ENCODE measurements at regions not wholly inside any gene's neighbourhood (a gene's known extent, or its start where the extent isn't known, plus 50 kb on each side); places are given as distances from the start of the nearest gene placed in this dataset.

DNA sequence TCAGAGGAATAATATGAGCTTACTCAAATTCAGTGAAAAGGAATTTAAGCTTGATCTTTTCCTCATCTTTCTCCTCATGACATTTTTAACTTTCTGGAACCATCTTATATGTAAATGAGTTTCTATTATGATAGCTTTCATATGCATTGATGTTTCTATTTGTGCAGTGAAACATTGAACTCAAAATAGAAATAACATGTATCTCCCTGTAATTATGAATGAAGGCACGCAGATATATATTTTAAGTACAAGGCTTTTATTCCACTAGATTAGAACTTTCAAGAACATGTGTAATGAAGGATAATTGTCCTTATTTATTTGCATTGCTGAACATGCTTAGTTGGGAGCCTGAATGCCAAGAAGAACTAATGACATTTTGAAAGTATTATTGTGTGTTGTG, 1391.7 kb upstream of the MIR17HG start:
- Histone ChIP-seq H3K4me1 (ENCODE audit: insufficient read depth, low read length, poor library complexity, severe bottlenecking) (no peaks in the 10 kb centered on the region), H3K27me3 (replicated peaks; ENCODE audit: insufficient read depth, low read depth, low read length, poor library complexity) (no peaks in the 10 kb centered on the region), H3K9me3 (ENCODE audit: low read depth, low read length, poor library complexity, severe bottlenecking) (no peaks in the 10 kb centered on the region), H3K4me3 (ENCODE audit: low read depth, low read length, poor library complexity, severe bottlenecking) (no peak overlapping the region), H3K27ac (ENCODE audit: low read depth, low read length, poor library complexity, severe bottlenecking) (no peak overlapping the region), H3K36me3 (ENCODE audit: insufficient read depth, low read length, poor library complexity, severe bottlenecking) (no peaks in the 10 kb centered on the region)
- POLR2A ChIA-PET (ENCODE audit: low non-redundant PET) = no interaction called here
- TF ChIP-seq EZH2 (IDR thresholded peaks at IDR 0.05; ENCODE audit: borderline replicate concordance, low read depth, low read length, poor library complexity, severe bottlenecking) = no peak
- TF ChIP-seq, protein P1, sequence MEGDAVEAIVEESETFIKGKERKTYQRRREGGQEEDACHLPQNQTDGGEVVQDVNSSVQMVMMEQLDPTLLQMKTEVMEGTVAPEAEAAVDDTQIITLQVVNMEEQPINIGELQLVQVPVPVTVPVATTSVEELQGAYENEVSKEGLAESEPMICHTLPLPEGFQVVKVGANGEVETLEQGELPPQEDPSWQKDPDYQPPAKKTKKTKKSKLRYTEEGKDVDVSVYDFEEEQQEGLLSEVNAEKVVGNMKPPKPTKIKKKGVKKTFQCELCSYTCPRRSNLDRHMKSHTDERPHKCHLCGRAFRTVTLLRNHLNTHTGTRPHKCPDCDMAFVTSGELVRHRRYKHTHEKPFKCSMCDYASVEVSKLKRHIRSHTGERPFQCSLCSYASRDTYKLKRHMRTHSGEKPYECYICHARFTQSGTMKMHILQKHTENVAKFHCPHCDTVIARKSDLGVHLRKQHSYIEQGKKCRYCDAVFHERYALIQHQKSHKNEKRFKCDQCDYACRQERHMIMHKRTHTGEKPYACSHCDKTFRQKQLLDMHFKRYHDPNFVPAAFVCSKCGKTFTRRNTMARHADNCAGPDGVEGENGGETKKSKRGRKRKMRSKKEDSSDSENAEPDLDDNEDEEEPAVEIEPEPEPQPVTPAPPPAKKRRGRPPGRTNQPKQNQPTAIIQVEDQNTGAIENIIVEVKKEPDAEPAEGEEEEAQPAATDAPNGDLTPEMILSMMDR (conservative IDR thresholded peaks at IDR 0.05; ENCODE audit: low read depth, low read length) = no peak
- CTCF ChIA-PET = no interaction called here
- intact Hi-C loops (cut with micrococcal nuclease; ENCODE audit: unreplicated experiment) = no loop called here
- no TSS peak for BruUV-seq (replicated peaks)
- DNase-seq (ENCODE audit: low spot score) = no peak

DNA sequence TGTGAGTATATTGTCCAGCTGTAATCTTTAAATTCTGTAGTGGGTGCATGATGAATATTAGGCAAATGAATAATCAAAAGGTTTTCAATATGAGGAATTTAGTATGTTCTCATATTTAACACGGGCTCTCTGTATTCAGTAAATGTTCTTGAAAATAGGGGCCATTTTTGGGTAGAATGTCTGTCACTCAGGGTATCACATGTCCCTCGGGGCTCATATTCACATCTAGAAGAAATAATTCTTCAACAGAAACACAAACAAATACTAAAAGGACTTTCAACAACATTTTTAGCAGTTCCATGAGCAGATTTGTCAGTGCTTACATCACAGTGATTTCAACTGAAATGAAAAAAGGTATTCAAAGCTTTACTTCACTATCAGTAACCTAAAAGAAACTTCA, 1388.4 kb upstream of the MIR17HG start:
- Histone ChIP-seq H3K27ac (ENCODE audit: low read depth, low read length, poor library complexity, severe bottlenecking) (no peak overlapping the region), H3K27me3 (replicated peaks; ENCODE audit: insufficient read depth, low read depth, low read length, poor library complexity) (no peaks in the 10 kb centered on the region), H3K9me3 (ENCODE audit: low read depth, low read length, poor library complexity, severe bottlenecking) (no peaks in the 10 kb centered on the region), H3K4me3 (ENCODE audit: low read depth, low read length, poor library complexity, severe bottlenecking) (no peak overlapping the region), H3K36me3 (ENCODE audit: insufficient read depth, low read length, poor library complexity, severe bottlenecking) (no peaks in the 10 kb centered on the region), H3K4me1 (ENCODE audit: insufficient read depth, low read length, poor library complexity, severe bottlenecking) (no peaks in the 10 kb centered on the region)
- no peak for DNase-seq (ENCODE audit: low spot score)
- TF ChIP-seq, protein P1 (conservative IDR thresholded peaks at IDR 0.05; ENCODE audit: low read depth, low read length) = no peak
- intact Hi-C loops (cut with micrococcal nuclease; ENCODE audit: unreplicated experiment) = no loop called here
- BruUV-seq (replicated peaks) = no TSS peak
- POLR2A ChIA-PET (ENCODE audit: low non-redundant PET) = no interaction called here
- CTCF ChIA-PET = no interaction called here

DNA sequence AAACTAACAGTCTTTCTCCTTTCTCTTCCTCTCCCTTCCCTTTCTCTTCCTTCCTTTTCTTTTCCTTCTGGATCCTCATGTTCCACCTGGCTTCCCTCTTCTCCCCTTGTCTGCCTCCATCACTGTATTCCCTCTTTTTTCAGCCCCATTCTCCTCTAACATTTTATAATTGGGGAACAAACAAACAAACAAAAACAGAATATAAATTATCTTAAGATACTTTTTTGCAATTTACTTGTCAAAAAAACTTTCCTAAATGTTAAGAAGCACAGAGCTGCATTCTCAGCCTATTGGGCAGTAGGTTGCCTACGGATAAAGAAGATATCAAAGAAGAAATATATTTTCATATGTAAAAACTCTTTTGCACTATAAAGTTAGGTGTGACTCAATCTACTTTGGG, 1382.2 kb upstream of the MIR17HG start:
- BruUV-seq (replicated peaks) = no TSS peak
- intact Hi-C loops (cut with micrococcal nuclease; ENCODE audit: unreplicated experiment) = no loop called here
- Histone ChIP-seq H3K4me1 (ENCODE audit: insufficient read depth, low read length, poor library complexity, severe bottlenecking) (no peaks in the 10 kb centered on the region), H3K27ac (ENCODE audit: low read depth, low read length, poor library complexity, severe bottlenecking) (no peak overlapping the region), H3K9me3 (ENCODE audit: low read depth, low read length, poor library complexity, severe bottlenecking) (no peaks in the 10 kb centered on the region), H3K27me3 (replicated peaks; ENCODE audit: insufficient read depth, low read depth, low read length, poor library complexity) (no peaks in the 10 kb centered on the region), H3K36me3 (ENCODE audit: insufficient read depth, low read length, poor library complexity, severe bottlenecking) (no peaks in the 10 kb centered on the region), H3K4me3 (ENCODE audit: low read depth, low read length, poor library complexity, severe bottlenecking) (no peak overlapping the region)
- POLR2A ChIA-PET (ENCODE audit: low non-redundant PET) = interaction anchor here (0.7 kb wide), 1 partner anchor 1467 kb away, joined by 4 read pairs; no protein-coding TSS in a partner anchor
- DNase-seq (ENCODE audit: low spot score) = no peak
- CTCF ChIA-PET = no interaction called here
- TF ChIP-seq EZH2 (IDR thresholded peaks at IDR 0.05; ENCODE audit: borderline replicate concordance, low read depth, low read length, poor library complexity, severe bottlenecking) = no peak
- TF ChIP-seq, protein P1 (conservative IDR thresholded peaks at IDR 0.05; ENCODE audit: low read depth, low read length) = no peak

All from A673 (cell line).